Psoas muscle (tissue), 7 donors: ENCODE measurements at regions not wholly inside any gene's neighbourhood (a gene's known extent, or its start where the extent isn't known, plus 50 kb on each side); places are given as distances from the start of the nearest gene placed in this dataset.

Experiments used
- ATAC-seq, 4 donors: fragments of 200-7000 bp; cut with Tn5 transposase; one replicate each; pipeline ENCODE4 v1.9.1; 2020; ENCODE audit warnings: moderate library complexity in 3 of 4, mild to moderate bottlenecking in 2 of 4
- DNase-seq, 2 donors: peaks; one replicate each; pipeline ENCODE4 v3.0.0-alpha.2; 2020
- H3K27ac ChIP-seq: fragments of 200-600 bp; one replicate; pipeline ENCODE4 v1.8.0; 2022
- H3K27me3 ChIP-seq, 3 donors: fragments of 200-600 bp in 1 of 3; one replicate each; pipeline versions ENCODE4 v1.6.1 to v1.8.0; 2013 to 2022; ENCODE audit warnings: low read length in 2 of 3, mild to moderate bottlenecking in 2 of 3, moderate library complexity in 1 of 3; ENCODE audit not compliant: insufficient read depth in 3 of 3
- H3K36me3 ChIP-seq, 2 donors: fragments of 200-600 bp in 1 of 2; one replicate each; pipeline versions ENCODE4 v1.6.1 to v1.8.0; 2013 to 2022; ENCODE audit warnings: low read depth in 1 of 2, mild to moderate bottlenecking in 1 of 2, moderate library complexity in 1 of 2; ENCODE audit not compliant: insufficient read depth in 1 of 2
- H3K4me1 ChIP-seq: fragments of 200-600 bp; one replicate; pipeline ENCODE4 v1.8.0; 2022
- H3K4me3 ChIP-seq: fragments of 200-600 bp; one replicate; pipeline ENCODE4 v1.8.0; 2022; ENCODE audit warnings: mild to moderate bottlenecking
- H3K9me3 ChIP-seq: fragments of 200-600 bp; one replicate; pipeline ENCODE4 v1.8.0; 2022
- WGBS, 3 donors: extraction: QIAGEN DNeasy Blood & Tissue Kit; methylation state at CpG; one replicate each; pipeline versions ENCODE4 v1.1.6 to v1.1.7; 2013; 5-methylcytosine and 5-hydroxymethylcytosine counted together
- intact Hi-C, 2 donors: fragments of 100-400 bp; cut with DNase I; formaldehyde crosslinking; loops; one replicate each; pipeline versions ENCODE4 v1.11.0 to v1.14.2; 2022
- TF ChIP-seq, protein P1 (sequence below): fragments of 200-600 bp; IDR thresholded peaks from one replicate; pipeline ENCODE4 v1.8.0; 2022; ENCODE audit warnings: antibody characterized with exemption
- donor health status: healthy with polysubstance abuse.
- donor health status: DM: no; HTN: no; CAD: no; lungs with moderate emphysema.
- donor health status: Bipolar disorder and iron deficiency.
- donor health status: healthy.
- donor health status: DM: yes; HTN: yes; CAD: no.
- donor health status: DM: no; HTN: no; CAD: no.
- donor health status: DM: yes; HTN: yes; CAD: no.

GRCh38 chr1:108082738-108083562 lies 117.2 kb downstream of the SLC25A24 start:
- Histone ChIP-seq H3K4me1 (peaks cover 11% of the 10 kb centered on the region), H3K27me3 (no peaks in the 10 kb centered on the region), H3K9me3 (no peaks in the 10 kb centered on the region), H3K36me3 (no peaks in the 10 kb centered on the region), H3K4me3 (no peak overlapping the region), H3K27ac (no peak overlapping the region)
- TF ChIP-seq, protein P1, sequence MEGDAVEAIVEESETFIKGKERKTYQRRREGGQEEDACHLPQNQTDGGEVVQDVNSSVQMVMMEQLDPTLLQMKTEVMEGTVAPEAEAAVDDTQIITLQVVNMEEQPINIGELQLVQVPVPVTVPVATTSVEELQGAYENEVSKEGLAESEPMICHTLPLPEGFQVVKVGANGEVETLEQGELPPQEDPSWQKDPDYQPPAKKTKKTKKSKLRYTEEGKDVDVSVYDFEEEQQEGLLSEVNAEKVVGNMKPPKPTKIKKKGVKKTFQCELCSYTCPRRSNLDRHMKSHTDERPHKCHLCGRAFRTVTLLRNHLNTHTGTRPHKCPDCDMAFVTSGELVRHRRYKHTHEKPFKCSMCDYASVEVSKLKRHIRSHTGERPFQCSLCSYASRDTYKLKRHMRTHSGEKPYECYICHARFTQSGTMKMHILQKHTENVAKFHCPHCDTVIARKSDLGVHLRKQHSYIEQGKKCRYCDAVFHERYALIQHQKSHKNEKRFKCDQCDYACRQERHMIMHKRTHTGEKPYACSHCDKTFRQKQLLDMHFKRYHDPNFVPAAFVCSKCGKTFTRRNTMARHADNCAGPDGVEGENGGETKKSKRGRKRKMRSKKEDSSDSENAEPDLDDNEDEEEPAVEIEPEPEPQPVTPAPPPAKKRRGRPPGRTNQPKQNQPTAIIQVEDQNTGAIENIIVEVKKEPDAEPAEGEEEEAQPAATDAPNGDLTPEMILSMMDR: no peak
- intact Hi-C loops: no loop called here
- DNase-seq (no peak), ATAC-seq (no peak)
- WGBS, 3 donors: 78 to 85% (median 84%) methylated on average over 4 of the region's 4 CpGs

DNA sequence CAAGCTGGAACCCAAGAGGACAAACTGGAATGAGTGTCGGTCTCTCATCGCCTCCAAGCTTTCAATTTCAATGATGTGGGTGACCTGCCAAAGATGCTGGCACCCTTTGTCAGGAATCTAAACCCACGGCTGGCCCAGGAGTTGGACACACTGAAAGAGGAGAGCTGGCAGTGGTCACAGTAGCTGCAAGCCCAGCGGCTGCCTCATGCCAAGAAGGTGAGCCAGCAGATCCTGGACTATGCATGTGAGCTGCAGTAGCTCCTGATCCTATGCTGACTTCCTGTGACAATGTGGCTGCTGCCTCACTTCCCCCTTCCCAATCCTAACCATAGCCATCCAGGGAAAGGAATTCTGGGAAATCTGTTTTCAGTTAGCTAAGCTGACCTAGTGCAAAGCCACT lies 117.0 kb upstream of the VAV3 start:
- Histone ChIP-seq H3K9me3 (no peaks in the 10 kb centered on the region), H3K36me3 (no peaks in the 10 kb centered on the region), H3K4me1 (peaks cover 4% of the 10 kb centered on the region), H3K4me3 (no peak overlapping the region), H3K27ac (no peak overlapping the region), H3K27me3 (no peaks in the 10 kb centered on the region)
- intact Hi-C loops: no loop called here
- peak; percentile 64 to 91 (median 78) for ATAC-seq
- DNase-seq: peak in 1 of 2 donors; percentile 14
- 22 to 42% (median 34%) methylated on average over 4 of the region's 4 CpGs for WGBS, 3 donors
- TF ChIP-seq, protein P1: no peak

GRCh38 chr1:108080448-108080847 lies 115.5 kb upstream of the VAV3 start:
- Histone ChIP-seq H3K4me3 (no peak overlapping the region), H3K27me3 (no peaks in the 10 kb centered on the region), H3K36me3 (no peaks in the 10 kb centered on the region), H3K4me1 (peaks cover 4% of the 10 kb centered on the region), H3K27ac (no peak overlapping the region), H3K9me3 (no peaks in the 10 kb centered on the region)
- TF ChIP-seq, protein P1: no peak
- ATAC-seq (no peak), DNase-seq (no peak)
- intact Hi-C loops: no loop called here

DNA sequence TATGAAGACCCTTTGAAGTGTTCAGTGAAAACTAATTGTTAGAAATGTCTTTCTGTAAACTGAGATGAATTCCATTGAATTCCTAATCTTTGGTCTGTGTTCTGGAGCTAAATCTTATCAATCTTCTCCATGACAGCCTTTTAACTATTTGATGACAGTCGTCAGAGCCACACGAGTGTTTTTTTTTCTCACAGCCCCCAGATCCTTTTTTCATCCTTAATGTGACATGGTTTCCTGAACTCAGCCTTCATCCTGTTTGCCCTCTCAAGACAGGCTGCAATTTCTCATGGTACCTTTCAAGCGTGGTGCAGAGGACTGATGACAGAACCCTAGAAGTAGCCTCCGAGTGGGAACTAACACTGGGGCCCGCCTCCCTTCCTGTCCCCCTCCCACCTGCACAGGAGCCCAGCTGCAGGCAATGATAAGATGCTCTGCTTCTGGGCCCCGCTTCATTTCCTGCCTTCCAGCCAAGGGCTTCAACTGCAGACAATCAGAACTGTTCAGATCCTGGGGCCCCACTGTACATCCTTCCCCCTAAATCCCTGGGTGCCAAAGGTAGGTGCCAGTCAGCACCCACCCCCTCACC lies 114.6 kb upstream of the VAV3 start:
- intact Hi-C loops: no loop called here
- H3K27ac ChIP-seq: no peak overlapping the region
- H3K4me1 ChIP-seq: peaks cover 4% of the 10 kb centered on the region
- no peaks in the 10 kb centered on the region for H3K27me3 ChIP-seq
- no peaks in the 10 kb centered on the region for H3K9me3 ChIP-seq
- no peak for DNase-seq
- no peaks in the 10 kb centered on the region for H3K36me3 ChIP-seq
- WGBS, 3 donors: 63 to 70% (median 69%) methylated on average over 6 of the region's 6 CpGs
- no peak overlapping the region for H3K4me3 ChIP-seq
- no peak for ATAC-seq
- TF ChIP-seq, protein P1: no peak
